HEK293 (cell line): ENCODE measurements at regions not wholly inside any gene's neighbourhood (a gene's known extent, or its start where the extent isn't known, plus 50 kb on each side); places are given as distances from the start of the nearest gene placed in this dataset.

Source experiments
- CTCF ChIA-PET: fragments of 350-600 bp; formaldehyde crosslinking; extraction: SDS; loops from one replicate; lab custom pipeline; 2021; ENCODE audit warnings: antibody characterized with exemption; lab: Yijun Ruan, JAX
- POLR2A ChIA-PET: fragments of 300-600 bp; formaldehyde crosslinking; extraction: SDS; loops from one replicate; lab custom pipeline; 2020; ENCODE audit warnings: antibody characterized with exemption, inconsistent platforms; lab: Yijun Ruan, JAX
- H3K27ac ChIP-seq: fragments of 200-500 bp; sonication (Bioruptor generic); 2 replicates; pipeline ENCODE4 v1.5.1; 2014; ENCODE audit warnings: low read depth, low read length, control low read depth, inconsistent platforms; ENCODE audit errors: extremely low read depth
- H3K36me3 ChIP-seq, 2 experiments: fragments of 200-500 bp in 1 of 2; sonication (Bioruptor generic) in 1 of 2; 1 replicate in 1 of 2; 2 replicates in 1 of 2; pipeline ENCODE4 v1.5.1; 2014 to 2017; ENCODE audit warnings: inconsistent platforms in 2 of 2, low read length in 2 of 2; ENCODE audit not compliant: control insufficient read depth in 2 of 2, insufficient read depth in 1 of 2
- H3K4me1 ChIP-seq: fragments of 200-500 bp; sonication (Bioruptor generic); 2 replicates; pipeline ENCODE4 v1.5.1; 2014; ENCODE audit warnings: mild to moderate bottlenecking, low read length, inconsistent platforms; ENCODE audit not compliant: control insufficient read depth, insufficient read depth
- H3K4me3 ChIP-seq: 2 replicates; pipeline ENCODE4 v1.5.1; 2011; ENCODE audit warnings: low read depth, mild to moderate bottlenecking, control low read depth, low read length, moderate library complexity
- H3K9me3 ChIP-seq: fragments of 200-500 bp; sonication (Bioruptor generic); 2 replicates; pipeline ENCODE4 v1.5.1; 2014; ENCODE audit warnings: low read depth, low read length, inconsistent platforms; ENCODE audit not compliant: control insufficient read depth, insufficient read depth
- GLI4 ChIP-seq: fragments of 450-650 bp; formaldehyde crosslinking; IDR thresholded peaks from 2 replicates; pipeline ENCODE4 v1.5.1; 2016; ENCODE audit warnings: missing biosample characterization, missing genetic modification characterization
- GLIS2 ChIP-seq: fragments of 450-650 bp; formaldehyde crosslinking; IDR thresholded peaks from 2 replicates; pipeline ENCODE4 v1.5.1; 2016; ENCODE audit warnings: missing biosample characterization, missing genetic modification characterization
- HOXD13 ChIP-seq: sonication (generic); formaldehyde crosslinking; IDR thresholded peaks from 2 replicates; pipeline ENCODE4 v1.8.0; 2022; ENCODE audit warnings: missing genetic modification reagents, borderline replicate concordance
- PRDM1 ChIP-seq: fragments of 450-650 bp; formaldehyde crosslinking; IDR thresholded peaks from 2 replicates; pipeline ENCODE4; 2016; ENCODE audit warnings: missing biosample characterization, missing genetic modification characterization
- PRDM6 ChIP-seq: fragments of 450-650 bp; formaldehyde crosslinking; IDR thresholded peaks from 2 replicates; pipeline ENCODE4 v1.5.1; 2017; ENCODE audit warnings: missing biosample characterization, missing genetic modification characterization
- SETDB1 ChIP-seq: IDR thresholded peaks from one replicate; pipeline ENCODE4 v1.6.1; 2017; ENCODE audit warnings: mild to moderate bottlenecking, low read length, moderate library complexity, mixed read lengths; ENCODE audit not compliant: insufficient read length
- TCF7L2 ChIP-seq: IDR thresholded peaks from 2 replicates; pipeline ENCODE4 v1.6.1; 2011; ENCODE audit warnings: low read depth, mild to moderate bottlenecking, inconsistent platforms, low read length, moderate library complexity, borderline replicate concordance
- ZBTB7A ChIP-seq: fragments of 450-650 bp; formaldehyde crosslinking; IDR thresholded peaks from 2 replicates; pipeline ENCODE4 v1.5.1; 2016; ENCODE audit warnings: low read depth, missing biosample characterization, missing genetic modification characterization
- ZNF146 ChIP-seq: fragments of 450-650 bp; formaldehyde crosslinking; IDR thresholded peaks from 2 replicates; pipeline ENCODE4 v1.5.1; 2016; ENCODE audit warnings: missing biosample characterization, missing genetic modification characterization
- ZNF157 ChIP-seq: fragments of 450-650 bp; formaldehyde crosslinking; IDR thresholded peaks from 2 replicates; pipeline ENCODE4 v1.5.1; 2016; ENCODE audit warnings: missing biosample characterization, missing genetic modification characterization
- ZNF274 ChIP-seq, 2 experiments: fragments of 200-500 bp in 1 of 2; fragments of 450-650 bp in 1 of 2; sonication (Bioruptor generic) in 1 of 2; formaldehyde crosslinking in 1 of 2; IDR thresholded peaks; 2 replicates each; pipeline versions ENCODE4 v1.5.1 to v1.6.1; 2014 to 2016; ENCODE audit warnings: borderline replicate concordance in 1 of 2, inconsistent platforms in 1 of 2, low read length in 1 of 2, missing biosample characterization in 1 of 2, missing genetic modification characterization in 1 of 2
- ZNF302 ChIP-seq: fragments of 450-650 bp; formaldehyde crosslinking; IDR thresholded peaks from 2 replicates; pipeline ENCODE4 v1.5.1; 2016; ENCODE audit warnings: missing biosample characterization, missing genetic modification characterization, low read depth
- ZNF449 ChIP-seq: fragments of 450-650 bp; formaldehyde crosslinking; IDR thresholded peaks from 2 replicates; pipeline ENCODE4 v1.5.1; 2017; ENCODE audit warnings: missing biosample characterization, mild to moderate bottlenecking, missing genetic modification characterization, moderate library complexity
- ZNF501 ChIP-seq: fragments of 450-650 bp; formaldehyde crosslinking; IDR thresholded peaks from 2 replicates; pipeline ENCODE4 v1.5.1; 2016; ENCODE audit warnings: missing biosample characterization, missing genetic modification characterization
- ZNF558 ChIP-seq: fragments of 450-650 bp; formaldehyde crosslinking; IDR thresholded peaks from 2 replicates; pipeline ENCODE4 v1.5.1; 2016; ENCODE audit warnings: missing biosample characterization, missing genetic modification characterization
- ZNF571 ChIP-seq: fragments of 450-650 bp; formaldehyde crosslinking; IDR thresholded peaks from 2 replicates; pipeline ENCODE4 v1.5.0; 2017; ENCODE audit warnings: missing biosample characterization, missing genetic modification characterization
- ZNF658 ChIP-seq: fragments of 450-650 bp; formaldehyde crosslinking; IDR thresholded peaks from 2 replicates; pipeline ENCODE4; 2016; ENCODE audit warnings: missing biosample characterization, missing genetic modification characterization
- ZNF677 ChIP-seq: fragments of 450-650 bp; IDR thresholded peaks from 2 replicates; pipeline ENCODE4 v1.5.0; 2018; ENCODE audit warnings: missing biosample characterization, mild to moderate bottlenecking, missing genetic modification characterization, moderate library complexity
- ZNF768 ChIP-seq: fragments of 450-650 bp; formaldehyde crosslinking; IDR thresholded peaks from 2 replicates; pipeline ENCODE4 v1.5.1; 2018; ENCODE audit warnings: missing biosample characterization, mild to moderate bottlenecking, missing genetic modification characterization
- ZNF837 ChIP-seq: fragments of 450-650 bp; formaldehyde crosslinking; IDR thresholded peaks from 2 replicates; pipeline ENCODE4 v1.5.1; 2016; ENCODE audit warnings: missing biosample characterization, missing genetic modification characterization
- ZNF843 ChIP-seq: fragments of 450-650 bp; formaldehyde crosslinking; IDR thresholded peaks from 2 replicates; pipeline ENCODE4 v1.5.1; 2016; ENCODE audit warnings: missing biosample characterization, missing genetic modification characterization
- ZSCAN4 ChIP-seq: fragments of 450-650 bp; formaldehyde crosslinking; IDR thresholded peaks from 2 replicates; pipeline ENCODE4 v1.5.1; 2017; ENCODE audit warnings: missing biosample characterization, missing genetic modification characterization

GRCh38 chr12:114302606-114303315 lies 103.2 kb downstream of the TBX5 start:
- POLR2A ChIA-PET = no interaction called here
- TF ChIP-seq PRDM1 (no peak), ZNF768 (peak; percentile 42; the same call in 1 of the 2 replicates)
- H3K36me3 ChIP-seq = no peaks in the 10 kb centered on the region

GRCh38 chr12:114302117-114302516 lies 103.8 kb downstream of the TBX5 start:
- no peaks in the 10 kb centered on the region; the same call in 1 of the 2 replicates for H3K9me3 ChIP-seq
- CTCF ChIA-PET = interaction anchor here (0.6 to 1.4 kb wide), 3 partner anchors 10 to 135 kb away, joined by 3 to 4 read pairs (median 3); no protein-coding TSS in a partner anchor
- TF ChIP-seq ZNF146 (no peak), ZBTB7A (tag by site-specific recombination) (no peak), PRDM6 (no peak), HOXD13 (no peak), ZNF677 (tag by site-specific recombination) (no peak), ZNF157 (tag by site-specific recombination) (no peak)
- H3K4me3 ChIP-seq = no peak overlapping the region
- POLR2A ChIA-PET = no interaction called here
- no peak overlapping the region for H3K27ac ChIP-seq
- no peaks in the 10 kb centered on the region for H3K36me3 ChIP-seq
- no peaks in the 10 kb centered on the region for H3K4me1 ChIP-seq

More at GRCh38 chr12:114302606-114303315, 103.2 kb downstream of the TBX5 start:
- no peak overlapping the region for H3K27ac ChIP-seq
- CTCF ChIA-PET = interaction anchor here (0.6 to 0.8 kb wide), 2 partner anchors 76 to 136 kb away, joined by 3 to 4 read pairs; no protein-coding TSS in a partner anchor
- no peak overlapping the region for H3K4me3 ChIP-seq
- H3K9me3 ChIP-seq = no peaks in the 10 kb centered on the region; the same call in 1 of the 2 replicates
- no peaks in the 10 kb centered on the region for H3K4me1 ChIP-seq

GRCh38 chr12:114294303-114294685 lies 111.7 kb downstream of the TBX5 start:
- no peaks in the 10 kb centered on the region for H3K36me3 ChIP-seq
- POLR2A ChIA-PET = no interaction called here
- TF ChIP-seq ZNF658 (tag by site-specific recombination) (no peak), ZNF449 (no peak), ZNF558 (tag by site-specific recombination) (no peak), ZNF837 (tag by site-specific recombination) (no peak), ZNF571 (tag by site-specific recombination) (no peak), ZNF501 (no peak), ZNF302 (tag by site-specific recombination) (no peak), GLIS2 (tag by site-specific recombination) (no peak), ZSCAN4 (no peak), ZNF677 (tag by site-specific recombination) (no peak), TCF7L2 (no peak), GLI4 (tag by site-specific recombination) (no peak), PRDM6 (no peak), ZNF843 (tag by site-specific recombination) (no peak), SETDB1 (no peak), ZNF274 (IDR thresholded peaks at IDR 0.05; ENCODE audit: low read length) (no peak), ZNF274 (tag by site-specific recombination; IDR thresholded peaks at IDR 0.05; ENCODE audit: borderline replicate concordance) (no peak)
- TF ChIP-seq, all 188 proteins: peak for 0
- no peaks in the 10 kb centered on the region for H3K4me1 ChIP-seq
- no peaks in the 10 kb centered on the region for H3K9me3 ChIP-seq
- H3K4me3 ChIP-seq = no peak overlapping the region
- CTCF ChIA-PET = no interaction called here
- no peak overlapping the region for H3K27ac ChIP-seq
